ENCODE measurements at regions not wholly inside any gene's neighbourhood (a gene's known extent, or its start where the extent isn't known, plus 50 kb on each side); places are given as distances from the start of the nearest gene placed in this dataset.

- TF ChIP-seq CTCF (IDR thresholded peaks at IDR 0.05) (no peak), POLR2A (IDR thresholded peaks at IDR 0.05) (no peak)
Observed at GRCh38 chr9:96062854-96063253, 187.4 kb downstream of the ERCC6L2 start.
